ENCODE measurements at regions not wholly inside any gene's neighbourhood (a gene's known extent, or its start where the extent isn't known, plus 50 kb on each side); places are given as distances from the start of the nearest gene placed in this dataset.
"Not testable (repeated sequence)": the region's sequence is repeated elsewhere in the genome, so short reads cannot be mapped to it uniquely, and the experiment has no call there.

GRCh38 chr16:63690961-63691360 lies 1430.9 kb downstream of the CDH11 start:
- H3K4me3 Mint-ChIP-seq: no peak overlapping the region
- DNase-seq (ENCODE audit: low spot score): no peak
- H3K27ac Mint-ChIP-seq: no peak overlapping the region
- no peaks in the 10 kb centered on the region for H3K27me3 Mint-ChIP-seq (ENCODE audit: insufficient read depth)
- no peaks in the 10 kb centered on the region for H3K36me3 Mint-ChIP-seq (ENCODE audit: low read depth)
- no peaks in the 10 kb centered on the region for H3K4me1 Mint-ChIP-seq (ENCODE audit: low read depth)
- H3K9me3 Mint-ChIP-seq: peaks cover 49% of the 10 kb centered on the region
- intact Hi-C loops (cut with micrococcal nuclease): no loop called here

- no peaks in the 10 kb centered on the region for H3K27me3 Mint-ChIP-seq (ENCODE audit: insufficient read depth)
- no peak overlapping the region for H3K4me3 Mint-ChIP-seq
- DNase-seq (ENCODE audit: low spot score): no peak
- H3K4me1 Mint-ChIP-seq (ENCODE audit: low read depth): no peaks in the 10 kb centered on the region
- H3K36me3 Mint-ChIP-seq (ENCODE audit: low read depth): no peaks in the 10 kb centered on the region
- peaks cover 46% of the 10 kb centered on the region for H3K9me3 Mint-ChIP-seq
- no peak overlapping the region for H3K27ac Mint-ChIP-seq
- intact Hi-C loops (cut with micrococcal nuclease): no loop called here
Observed at GRCh38 chr16:63690267-63690666, 1431.6 kb downstream of the CDH11 start.

- Mint-ChIP-seq H3K4me1 (ENCODE audit: low read depth) (no peaks in the 10 kb centered on the region), H3K4me3 (no peak overlapping the region), H3K27me3 (ENCODE audit: insufficient read depth) (no peaks in the 10 kb centered on the region), H3K27ac (no peak overlapping the region), H3K9me3 (peaks cover 48% of the 10 kb centered on the region), H3K36me3 (ENCODE audit: low read depth) (no peaks in the 10 kb centered on the region)
- intact Hi-C loops (cut with micrococcal nuclease): no loop called here
- DNase-seq (ENCODE audit: low spot score): no peak
Observed at GRCh38 chr16:63689068-63689467, 1432.8 kb downstream of the CDH11 start.

- intact Hi-C loops (cut with micrococcal nuclease): no loop called here
- Mint-ChIP-seq H3K27me3 (ENCODE audit: insufficient read depth) (no peaks in the 10 kb centered on the region), H3K9me3 (peaks cover 25% of the 10 kb centered on the region), H3K4me3 (no peak overlapping the region), H3K36me3 (ENCODE audit: low read depth) (no peaks in the 10 kb centered on the region), H3K27ac (no peak overlapping the region), H3K4me1 (ENCODE audit: low read depth) (no peaks in the 10 kb centered on the region)
- no peak for DNase-seq (ENCODE audit: low spot score)
Observed at GRCh38 chr16:63684149-63685101, 1437.4 kb downstream of the CDH11 start.

GRCh38 chr16:63682844-63683243 lies 1439.0 kb downstream of the CDH11 start:
- no peak for DNase-seq (ENCODE audit: low spot score)
- Mint-ChIP-seq H3K4me1 (ENCODE audit: low read depth) (no peaks in the 10 kb centered on the region), H3K27me3 (ENCODE audit: insufficient read depth) (no peaks in the 10 kb centered on the region), H3K9me3 (peaks cover 18% of the 10 kb centered on the region), H3K27ac (no peak overlapping the region), H3K4me3 (no peak overlapping the region), H3K36me3 (ENCODE audit: low read depth) (no peaks in the 10 kb centered on the region)
- intact Hi-C loops (cut with micrococcal nuclease): no loop called here

- Mint-ChIP-seq H3K4me1 (ENCODE audit: low read depth) (no peaks in the 10 kb centered on the region), H3K27ac (no peak overlapping the region), H3K36me3 (ENCODE audit: low read depth) (no peaks in the 10 kb centered on the region), H3K9me3 (peaks cover 25% of the 10 kb centered on the region), H3K4me3 (no peak overlapping the region), H3K27me3 (ENCODE audit: insufficient read depth) (no peaks in the 10 kb centered on the region)
- DNase-seq (ENCODE audit: low spot score): no peak
- intact Hi-C loops (cut with micrococcal nuclease): no loop called here
Observed at GRCh38 chr16:63672493-63672892, 1449.4 kb downstream of the CDH11 start.

- no peak for DNase-seq (ENCODE audit: low spot score)
- no peak overlapping the region for H3K27ac Mint-ChIP-seq
- H3K4me1 Mint-ChIP-seq (ENCODE audit: low read depth): no peaks in the 10 kb centered on the region
- intact Hi-C loops (cut with micrococcal nuclease): no loop called here
- H3K9me3 Mint-ChIP-seq: peaks cover 19% of the 10 kb centered on the region
- H3K36me3 Mint-ChIP-seq (ENCODE audit: low read depth): no peaks in the 10 kb centered on the region
- no peaks in the 10 kb centered on the region for H3K27me3 Mint-ChIP-seq (ENCODE audit: insufficient read depth)
- H3K4me3 Mint-ChIP-seq: no peak overlapping the region
Observed at GRCh38 chr16:63663155-63663554, 1458.7 kb downstream of the CDH11 start.

- Mint-ChIP-seq H3K9me3 (peaks cover 7% of the 10 kb centered on the region), H3K4me3 (no peak overlapping the region), H3K27me3 (ENCODE audit: insufficient read depth) (no peaks in the 10 kb centered on the region), H3K36me3 (ENCODE audit: low read depth) (no peaks in the 10 kb centered on the region), H3K4me1 (ENCODE audit: low read depth) (no peaks in the 10 kb centered on the region), H3K27ac (no peak overlapping the region)
- intact Hi-C loops (cut with micrococcal nuclease): no loop called here
- DNase-seq (ENCODE audit: low spot score): no peak
Observed at GRCh38 chr16:63655846-63656245, 1466.0 kb downstream of the CDH11 start.

- Mint-ChIP-seq H3K36me3 (ENCODE audit: low read depth) (no peaks in the 10 kb centered on the region), H3K9me3 (peaks cover 13% of the 10 kb centered on the region), H3K4me3 (no peak overlapping the region), H3K27ac (no peak overlapping the region), H3K27me3 (ENCODE audit: insufficient read depth) (no peaks in the 10 kb centered on the region), H3K4me1 (ENCODE audit: low read depth) (no peaks in the 10 kb centered on the region)
- no peak for DNase-seq (ENCODE audit: low spot score)
- intact Hi-C loops (cut with micrococcal nuclease): no loop called here
Observed at GRCh38 chr16:63653044-63653839, 1468.6 kb downstream of the CDH11 start.

GRCh38 chr16:63652091-63652490 lies 1469.8 kb downstream of the CDH11 start:
- H3K4me3 Mint-ChIP-seq: no peak overlapping the region
- no peak for DNase-seq (ENCODE audit: low spot score)
- intact Hi-C loops (cut with micrococcal nuclease): no loop called here
- no peak overlapping the region for H3K27ac Mint-ChIP-seq
- H3K4me1 Mint-ChIP-seq (ENCODE audit: low read depth): no peaks in the 10 kb centered on the region
- peaks cover 20% of the 10 kb centered on the region for H3K9me3 Mint-ChIP-seq
- no peaks in the 10 kb centered on the region for H3K36me3 Mint-ChIP-seq (ENCODE audit: low read depth)
- no peaks in the 10 kb centered on the region for H3K27me3 Mint-ChIP-seq (ENCODE audit: insufficient read depth)

GRCh38 chr16:63650550-63650949 lies 1471.3 kb downstream of the CDH11 start:
- H3K4me1 Mint-ChIP-seq (ENCODE audit: low read depth): no peaks in the 10 kb centered on the region
- no peak for DNase-seq (ENCODE audit: low spot score)
- H3K4me3 Mint-ChIP-seq: no peak overlapping the region
- H3K27me3 Mint-ChIP-seq (ENCODE audit: insufficient read depth): no peaks in the 10 kb centered on the region
- peaks cover 20% of the 10 kb centered on the region for H3K9me3 Mint-ChIP-seq
- H3K27ac Mint-ChIP-seq: no peak overlapping the region
- H3K36me3 Mint-ChIP-seq (ENCODE audit: low read depth): no peaks in the 10 kb centered on the region
- intact Hi-C loops (cut with micrococcal nuclease): no loop called here

- H3K4me3 Mint-ChIP-seq; H3K27ac Mint-ChIP-seq; H3K27me3 Mint-ChIP-seq (ENCODE audit: insufficient read depth); H3K36me3 Mint-ChIP-seq (ENCODE audit: low read depth); intact Hi-C loops (cut with micrococcal nuclease); H3K4me1 Mint-ChIP-seq (ENCODE audit: low read depth); DNase-seq (ENCODE audit: low spot score): not testable (repeated sequence)
- H3K9me3 Mint-ChIP-seq: peaks cover 23% of the 10 kb centered on the region
Observed at GRCh38 chr16:63633706-63634445, 1488.0 kb downstream of the CDH11 start.

GRCh38 chr16:63629272-63629671 lies 1492.6 kb downstream of the CDH11 start:
- no peaks in the 10 kb centered on the region for H3K27me3 Mint-ChIP-seq (ENCODE audit: insufficient read depth)
- intact Hi-C loops (cut with micrococcal nuclease): no loop called here
- DNase-seq (ENCODE audit: low spot score): no peak
- H3K9me3 Mint-ChIP-seq: peaks cover 10% of the 10 kb centered on the region
- H3K36me3 Mint-ChIP-seq (ENCODE audit: low read depth): no peaks in the 10 kb centered on the region
- H3K4me1 Mint-ChIP-seq (ENCODE audit: low read depth): no peaks in the 10 kb centered on the region
- H3K27ac Mint-ChIP-seq: no peak overlapping the region
- no peak overlapping the region for H3K4me3 Mint-ChIP-seq
